ENCODE measurements at regions not wholly inside any gene's neighbourhood (a gene's known extent, or its start where the extent isn't known, plus 50 kb on each side); places are given as distances from the start of the nearest gene placed in this dataset.

DNA sequence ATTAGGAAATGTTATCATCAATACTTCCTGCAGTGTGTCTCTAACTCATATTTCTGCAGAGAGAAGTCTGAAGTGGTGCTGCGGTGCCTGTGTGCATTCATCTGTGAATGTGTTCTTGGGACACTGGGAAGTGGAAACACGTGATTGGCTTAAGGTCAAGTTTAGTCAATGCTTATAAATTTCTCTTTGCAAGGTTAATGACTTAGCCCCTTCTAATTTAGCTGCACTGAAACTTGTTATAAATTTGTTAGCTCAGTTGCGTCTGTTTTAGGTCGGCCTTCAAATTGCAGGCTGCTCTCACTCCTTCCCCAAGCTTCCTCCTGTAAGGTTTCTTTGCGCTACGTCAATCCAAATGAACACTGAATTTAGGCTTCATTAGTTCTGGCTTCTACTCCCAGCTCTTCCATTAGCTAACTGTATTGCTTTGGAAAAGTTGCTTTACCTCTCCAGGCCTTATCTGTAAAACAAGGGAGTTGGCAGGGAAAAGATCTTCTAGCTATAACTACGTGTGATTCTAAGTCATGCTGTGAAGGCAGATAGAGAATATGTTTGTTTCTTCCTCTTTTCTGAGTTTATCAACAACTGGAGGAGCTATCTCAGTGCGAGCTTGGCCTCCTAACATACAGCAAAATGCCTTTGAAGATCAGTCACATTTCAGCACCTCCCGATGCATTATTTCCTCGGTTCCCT, 341.8 kb downstream of the NFIB start:
- H3K27ac ChIP-seq: no peak overlapping the region
- TF ChIP-seq, protein P1, sequence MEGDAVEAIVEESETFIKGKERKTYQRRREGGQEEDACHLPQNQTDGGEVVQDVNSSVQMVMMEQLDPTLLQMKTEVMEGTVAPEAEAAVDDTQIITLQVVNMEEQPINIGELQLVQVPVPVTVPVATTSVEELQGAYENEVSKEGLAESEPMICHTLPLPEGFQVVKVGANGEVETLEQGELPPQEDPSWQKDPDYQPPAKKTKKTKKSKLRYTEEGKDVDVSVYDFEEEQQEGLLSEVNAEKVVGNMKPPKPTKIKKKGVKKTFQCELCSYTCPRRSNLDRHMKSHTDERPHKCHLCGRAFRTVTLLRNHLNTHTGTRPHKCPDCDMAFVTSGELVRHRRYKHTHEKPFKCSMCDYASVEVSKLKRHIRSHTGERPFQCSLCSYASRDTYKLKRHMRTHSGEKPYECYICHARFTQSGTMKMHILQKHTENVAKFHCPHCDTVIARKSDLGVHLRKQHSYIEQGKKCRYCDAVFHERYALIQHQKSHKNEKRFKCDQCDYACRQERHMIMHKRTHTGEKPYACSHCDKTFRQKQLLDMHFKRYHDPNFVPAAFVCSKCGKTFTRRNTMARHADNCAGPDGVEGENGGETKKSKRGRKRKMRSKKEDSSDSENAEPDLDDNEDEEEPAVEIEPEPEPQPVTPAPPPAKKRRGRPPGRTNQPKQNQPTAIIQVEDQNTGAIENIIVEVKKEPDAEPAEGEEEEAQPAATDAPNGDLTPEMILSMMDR (IDR thresholded peaks at IDR 0.05): no peak
- no peak for TF ChIP-seq ZFX (IDR thresholded peaks at IDR 0.05; ENCODE audit: borderline replicate concordance)

GRCh38 chr9:13971415-13971814, 342.5 kb downstream of the NFIB start:
- no peak overlapping the region for H3K27ac ChIP-seq
- no peak for TF ChIP-seq ZFX (IDR thresholded peaks at IDR 0.05; ENCODE audit: borderline replicate concordance)

DNA sequence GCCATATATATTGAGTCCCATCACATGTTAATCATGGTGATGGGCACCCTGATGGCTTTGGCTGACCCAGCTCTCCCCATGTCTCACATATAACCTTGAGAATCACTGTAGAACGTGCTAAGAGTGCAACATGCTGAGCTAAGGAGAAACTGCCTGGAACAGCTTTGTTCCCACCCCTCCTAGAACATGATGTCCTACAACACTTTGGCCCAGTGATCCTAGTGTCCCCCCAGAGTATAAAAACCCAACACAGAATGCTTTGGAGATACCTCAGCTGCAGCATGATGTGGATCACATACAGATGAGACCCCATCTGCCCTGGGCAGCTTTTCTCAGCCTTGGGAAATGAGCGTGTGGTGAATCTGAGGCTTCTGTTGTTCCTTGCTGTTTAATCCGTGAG, 343.5 kb downstream of the NFIB start:
- TF ChIP-seq, protein P1 (IDR thresholded peaks at IDR 0.05): no peak
- TF ChIP-seq ZFX (IDR thresholded peaks at IDR 0.05; ENCODE audit: borderline replicate concordance): no peak
- no peak overlapping the region for H3K27ac ChIP-seq

- H3K27ac ChIP-seq: no peak overlapping the region
Observed at GRCh38 chr9:13970018-13970417, 343.9 kb downstream of the NFIB start.

DNA sequence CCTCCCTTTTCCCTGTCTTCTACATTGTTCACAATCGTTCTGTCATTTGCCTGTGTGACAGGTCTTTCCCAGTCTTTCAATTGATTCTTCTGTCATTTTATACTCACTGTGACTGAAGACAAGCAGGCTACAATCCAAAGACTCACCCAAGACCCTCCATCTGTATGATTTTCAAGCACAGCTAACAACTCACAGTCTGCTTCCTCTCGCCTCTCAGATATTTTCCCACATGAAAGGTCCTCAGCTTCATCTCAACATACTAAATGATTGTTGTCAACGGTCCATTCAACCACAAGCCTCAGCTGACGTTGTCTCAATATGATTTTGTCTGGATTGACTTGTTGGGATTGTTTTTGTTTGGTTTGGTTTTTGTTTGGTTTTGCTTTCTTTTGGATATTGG, 346.5 kb downstream of the NFIB start:
- H3K27ac ChIP-seq: no peak overlapping the region

More at GRCh38 chr9:13970018-13970417, 343.9 kb downstream of the NFIB start:
- TF ChIP-seq, protein P1 (IDR thresholded peaks at IDR 0.05): no peak
- TF ChIP-seq ZFX (IDR thresholded peaks at IDR 0.05; ENCODE audit: borderline replicate concordance): no peak

DNA sequence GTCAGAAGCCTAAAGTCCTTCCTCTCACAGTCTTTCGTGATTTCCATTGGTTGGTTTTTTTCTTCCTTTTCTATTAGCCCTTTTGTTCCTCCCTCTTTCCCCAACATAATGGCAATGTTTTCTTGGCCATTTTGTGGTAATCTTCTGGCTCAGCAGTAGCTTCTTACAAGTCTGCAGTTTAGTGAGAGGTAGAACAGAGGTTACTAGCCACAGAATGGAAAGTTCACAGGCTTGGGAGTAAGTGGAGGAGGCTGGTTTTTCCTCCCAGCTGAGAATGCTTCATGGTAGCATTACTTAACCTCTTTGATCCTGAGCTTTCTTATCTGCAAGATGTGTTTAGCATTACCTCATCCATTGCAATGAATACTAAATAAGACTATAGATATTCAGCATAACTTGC, 346.9 kb downstream of the NFIB start:
- no peak overlapping the region for H3K27ac ChIP-seq
- TF ChIP-seq ZFX (IDR thresholded peaks at IDR 0.05; ENCODE audit: borderline replicate concordance): no peak
- TF ChIP-seq, protein P1 (IDR thresholded peaks at IDR 0.05): no peak

More for the DNA sequence above, 346.5 kb downstream of the NFIB start:
- TF ChIP-seq ZFX (IDR thresholded peaks at IDR 0.05; ENCODE audit: borderline replicate concordance): no peak
- TF ChIP-seq, protein P1 (IDR thresholded peaks at IDR 0.05): no peak

GRCh38 chr9:13963005-13963653, 350.8 kb downstream of the NFIB start:
- H3K27ac ChIP-seq: no peak overlapping the region
- TF ChIP-seq, protein P1 (IDR thresholded peaks at IDR 0.05): no peak
- no peak for TF ChIP-seq ZFX (IDR thresholded peaks at IDR 0.05; ENCODE audit: borderline replicate concordance)
